Cerebellar nuclear complex (tissue), 1 donor: ENCODE measurements at regions not wholly inside any gene's neighbourhood (a gene's known extent, or its start where the extent isn't known, plus 50 kb on each side); places are given as distances from the start of the nearest gene placed in this dataset.

Source experiments
- DNase-seq, 2 experiments: peaks; one replicate each; lab custom pipeline; 2025; lab: John Stamatoyannopoulos, UW

- DNase-seq = no peak
Measured at GRCh38 chr11:45089676-45090499, 56.6 kb upstream of the PRDM11 start.

- no peak for DNase-seq
Measured at GRCh38 chr11:45090607-45091006, 55.8 kb upstream of the PRDM11 start.

GRCh38 chr11:45091563-45092403, 54.7 kb upstream of the PRDM11 start:
- no peak for DNase-seq

GRCh38 chr11:45092404-45092785, 54.0 kb upstream of the PRDM11 start:
- no peak for DNase-seq

- DNase-seq = no peak
Measured at GRCh38 chr11:45092901-45093760, 53.3 kb upstream of the PRDM11 start.

GRCh38 chr11:45093761-45094455, 52.5 kb upstream of the PRDM11 start:
- DNase-seq = no peak

- DNase-seq = no peak
Measured at GRCh38 chr11:45094958-45095690, 51.3 kb upstream of the PRDM11 start.

- DNase-seq = no peak
Measured at GRCh38 chr11:45095691-45096010, 50.8 kb upstream of the PRDM11 start.

GRCh38 chr11:45096636-45097035, 49.8 kb upstream of the PRDM11 start:
- peak; percentile 16 to 49 for DNase-seq
